ENCODE measurements at regions not wholly inside any gene's neighbourhood (a gene's known extent, or its start where the extent isn't known, plus 50 kb on each side); places are given as distances from the start of the nearest gene placed in this dataset.

- WGBS, 2 experiments (ENCODE audit: low coverage in 1 of 2, low lambda C conversion rate in 2 of 2, missing lambda C conversion rate in 2 of 2): 87 to 89% methylated on average over 2 of the region's 2 CpGs
- H3K27me3 ChIP-seq (replicated peaks; ENCODE audit: insufficient read depth): no peaks in the 10 kb centered on the region
- H3K9ac ChIP-seq: no peak overlapping the region
- no peaks in the 10 kb centered on the region for H4K20me1 ChIP-seq (ENCODE audit: insufficient read depth)
- H3K9me2 ChIP-seq (ENCODE audit: insufficient read depth): no peaks in the 10 kb centered on the region
- no peaks in the 10 kb centered on the region for H3K9me3 ChIP-seq (ENCODE audit: low read depth)
- no peaks in the 10 kb centered on the region for H3K36me3 ChIP-seq (ENCODE audit: low read depth)
- H3K4me3 ChIP-seq: no peak overlapping the region
- H3K4me1 ChIP-seq (ENCODE audit: insufficient read depth): no peaks in the 10 kb centered on the region
- no peak overlapping the region for H3K27ac ChIP-seq
- TF ChIP-seq EZH2phosphoT487 (IDR thresholded peaks at IDR 0.05; ENCODE audit: insufficient read depth, low read depth) (no peak), EZH2 (IDR thresholded peaks at IDR 0.05; ENCODE audit: insufficient read depth, poor library complexity, severe bottlenecking) (no peak)
- no peak for DNase-seq
- no peaks in the 10 kb centered on the region for H3F3A ChIP-seq (ENCODE audit: insufficient read depth)
- H3K4me2 ChIP-seq (ENCODE audit: unreplicated experiment): no peak overlapping the region
- H2AFZ ChIP-seq: no peak overlapping the region
- in situ Hi-C loops (cut with MboI): no loop called here
- no peaks in the 10 kb centered on the region for H3K79me2 ChIP-seq (ENCODE audit: insufficient read depth)
These were observed 203.0 kb upstream of the HDAC9 start for GRCh38 chr7:18292584-18292983.

GRCh38 chr7:18293759-18294158, 201.8 kb upstream of the HDAC9 start:
- Histone ChIP-seq H3K27ac (no peak overlapping the region), H2AFZ (no peak overlapping the region), H3F3A (ENCODE audit: insufficient read depth) (no peaks in the 10 kb centered on the region), H3K4me3 (no peak overlapping the region), H3K9ac (no peak overlapping the region), H3K9me3 (ENCODE audit: low read depth) (no peaks in the 10 kb centered on the region), H3K27me3 (replicated peaks; ENCODE audit: insufficient read depth) (no peaks in the 10 kb centered on the region), H3K4me2 (ENCODE audit: unreplicated experiment) (no peak overlapping the region), H4K20me1 (ENCODE audit: insufficient read depth) (no peaks in the 10 kb centered on the region), H3K36me3 (ENCODE audit: low read depth) (no peaks in the 10 kb centered on the region), H3K9me2 (ENCODE audit: insufficient read depth) (no peaks in the 10 kb centered on the region), H3K4me1 (ENCODE audit: insufficient read depth) (no peaks in the 10 kb centered on the region), H3K79me2 (ENCODE audit: insufficient read depth) (no peaks in the 10 kb centered on the region)
- no peak for TF ChIP-seq EZH2phosphoT487 (IDR thresholded peaks at IDR 0.05; ENCODE audit: insufficient read depth, low read depth)
- no peak for TF ChIP-seq EZH2 (IDR thresholded peaks at IDR 0.05; ENCODE audit: insufficient read depth, poor library complexity, severe bottlenecking)
- 65 to 75% methylated on average over 2 of the region's 2 CpGs for WGBS, 2 experiments (ENCODE audit: low coverage in 1 of 2, low lambda C conversion rate in 2 of 2, missing lambda C conversion rate in 2 of 2)
- in situ Hi-C loops (cut with MboI): no loop called here
- no peak for DNase-seq

- Histone ChIP-seq H3K27ac (no peak overlapping the region), H3K4me1 (ENCODE audit: insufficient read depth) (no peaks in the 10 kb centered on the region), H3K4me3 (no peak overlapping the region), H3K79me2 (ENCODE audit: insufficient read depth) (no peaks in the 10 kb centered on the region), H3K9me3 (ENCODE audit: low read depth) (no peaks in the 10 kb centered on the region), H4K20me1 (ENCODE audit: insufficient read depth) (no peaks in the 10 kb centered on the region), H3K9me2 (ENCODE audit: insufficient read depth) (no peaks in the 10 kb centered on the region), H3K36me3 (ENCODE audit: low read depth) (no peaks in the 10 kb centered on the region), H3K27me3 (replicated peaks; ENCODE audit: insufficient read depth) (no peaks in the 10 kb centered on the region), H3K9ac (no peak overlapping the region), H2AFZ (no peak overlapping the region), H3F3A (ENCODE audit: insufficient read depth) (no peaks in the 10 kb centered on the region), H3K4me2 (ENCODE audit: unreplicated experiment) (no peak overlapping the region)
- no peak for DNase-seq
- in situ Hi-C loops (cut with MboI): no loop called here
- TF ChIP-seq EZH2phosphoT487 (IDR thresholded peaks at IDR 0.05; ENCODE audit: insufficient read depth, low read depth): no peak
- no peak for TF ChIP-seq EZH2 (IDR thresholded peaks at IDR 0.05; ENCODE audit: insufficient read depth, poor library complexity, severe bottlenecking)
- WGBS, 2 experiments (ENCODE audit: low coverage in 1 of 2, low lambda C conversion rate in 2 of 2, missing lambda C conversion rate in 2 of 2): 42 to 55% methylated on average over 4 of the region's 4 CpGs
These were observed 201.1 kb upstream of the HDAC9 start for GRCh38 chr7:18294411-18294810.

- Histone ChIP-seq H3K36me3 (ENCODE audit: low read depth) (no peaks in the 10 kb centered on the region), H3F3A (ENCODE audit: insufficient read depth) (no peaks in the 10 kb centered on the region), H3K9me3 (ENCODE audit: low read depth) (no peaks in the 10 kb centered on the region), H2AFZ (no peak overlapping the region), H3K9me2 (ENCODE audit: insufficient read depth) (no peaks in the 10 kb centered on the region), H3K79me2 (ENCODE audit: insufficient read depth) (no peaks in the 10 kb centered on the region), H3K27ac (no peak overlapping the region), H4K20me1 (ENCODE audit: insufficient read depth) (no peaks in the 10 kb centered on the region), H3K4me2 (ENCODE audit: unreplicated experiment) (no peak overlapping the region), H3K4me3 (no peak overlapping the region), H3K27me3 (replicated peaks; ENCODE audit: insufficient read depth) (no peaks in the 10 kb centered on the region), H3K4me1 (ENCODE audit: insufficient read depth) (no peaks in the 10 kb centered on the region), H3K9ac (no peak overlapping the region)
- WGBS, 2 experiments (ENCODE audit: low coverage in 1 of 2, low lambda C conversion rate in 2 of 2, missing lambda C conversion rate in 2 of 2): 44 to 58% methylated on average over 3 of the region's 3 CpGs
- TF ChIP-seq EZH2 (IDR thresholded peaks at IDR 0.05; ENCODE audit: insufficient read depth, poor library complexity, severe bottlenecking) (no peak), EZH2phosphoT487 (IDR thresholded peaks at IDR 0.05; ENCODE audit: insufficient read depth, low read depth) (no peak)
- DNase-seq: no peak
- in situ Hi-C loops (cut with MboI): no loop called here
These were observed 199.6 kb upstream of the HDAC9 start for GRCh38 chr7:18295781-18296423.

- in situ Hi-C loops (cut with MboI): no loop called here
These were observed 193.5 kb upstream of the HDAC9 start for GRCh38 chr7:18302097-18302496.

More at GRCh38 chr7:18302097-18302496, 193.5 kb upstream of the HDAC9 start:
- Histone ChIP-seq H3K27me3 (replicated peaks; ENCODE audit: insufficient read depth) (no peaks in the 10 kb centered on the region), H3K9ac (no peak overlapping the region), H3K27ac (no peak overlapping the region), H3K4me1 (ENCODE audit: insufficient read depth) (no peaks in the 10 kb centered on the region), H3K9me2 (ENCODE audit: insufficient read depth) (no peaks in the 10 kb centered on the region), H3K36me3 (ENCODE audit: low read depth) (no peaks in the 10 kb centered on the region), H3F3A (ENCODE audit: insufficient read depth) (no peaks in the 10 kb centered on the region), H3K79me2 (ENCODE audit: insufficient read depth) (no peaks in the 10 kb centered on the region), H4K20me1 (ENCODE audit: insufficient read depth) (no peaks in the 10 kb centered on the region), H2AFZ (no peak overlapping the region), H3K4me3 (no peak overlapping the region), H3K9me3 (ENCODE audit: low read depth) (no peaks in the 10 kb centered on the region), H3K4me2 (ENCODE audit: unreplicated experiment) (no peak overlapping the region)
- DNase-seq: no peak
- no peak for TF ChIP-seq EZH2 (IDR thresholded peaks at IDR 0.05; ENCODE audit: insufficient read depth, poor library complexity, severe bottlenecking)
- no peak for TF ChIP-seq EZH2phosphoT487 (IDR thresholded peaks at IDR 0.05; ENCODE audit: insufficient read depth, low read depth)
- WGBS, 2 experiments (ENCODE audit: low coverage in 1 of 2, low lambda C conversion rate in 2 of 2, missing lambda C conversion rate in 2 of 2): 56% methylated on average over 2 of the region's 2 CpGs
